HS-5 (cell line): ENCODE measurements at regions not wholly inside any gene's neighbourhood (a gene's known extent, or its start where the extent isn't known, plus 50 kb on each side); places are given as distances from the start of the nearest gene placed in this dataset.
"Not testable (repeated sequence)": the region's sequence is repeated elsewhere in the genome, so short reads cannot be mapped to it uniquely, and the experiment has no call there.

Experiments
- DNase-seq: peaks from one replicate; pipeline ENCODE4 v3.0.0-alpha.2; 2012; ENCODE audit warnings: low read depth

- no peak for DNase-seq
These were observed 526.1 kb upstream of the FLRT2 start for GRCh38 chr14:85003805-85004204.

GRCh38 chr14:85009506-85009905, 520.4 kb upstream of the FLRT2 start:
- no peak for DNase-seq

DNA sequence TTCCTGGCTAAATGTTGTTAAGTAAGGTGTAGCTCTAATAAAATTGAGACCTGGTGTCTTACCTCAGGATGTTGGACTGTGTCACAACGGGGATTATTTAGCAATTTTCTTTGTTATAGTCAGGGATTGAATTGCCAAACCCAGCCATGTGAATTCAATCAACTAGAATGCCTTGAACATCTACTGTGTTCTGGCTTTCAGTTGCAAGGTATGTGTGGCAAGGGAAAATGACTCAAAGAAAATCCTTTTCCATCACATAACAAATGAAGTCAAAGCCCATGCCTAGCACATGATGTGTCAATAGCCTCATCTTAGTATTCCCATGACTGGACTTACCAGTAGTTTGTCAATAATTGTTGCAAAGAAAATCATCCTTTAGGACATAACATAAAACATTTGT, 519.8 kb upstream of the FLRT2 start:
- DNase-seq: peak; percentile 38

DNA sequence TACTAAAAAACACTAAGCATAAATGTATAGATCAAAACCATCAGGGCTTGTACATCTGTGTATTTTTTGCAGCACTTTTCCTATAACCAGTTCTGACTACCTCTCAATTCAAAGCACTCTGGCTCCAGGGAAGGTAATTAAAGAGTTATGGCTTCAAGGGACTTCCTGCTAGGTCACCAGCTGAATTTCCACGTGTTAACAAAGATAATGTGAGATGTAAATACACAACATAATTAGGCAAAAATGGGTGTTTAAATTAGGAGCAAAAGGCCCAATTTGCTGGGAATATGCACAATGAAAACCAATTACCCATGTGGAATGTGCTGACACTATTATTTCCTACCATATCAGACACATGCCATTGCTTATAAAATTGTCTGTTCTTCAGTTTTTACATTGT, 513.4 kb upstream of the FLRT2 start:
- DNase-seq: no peak

GRCh38 chr14:85023866-85024265, 506.1 kb upstream of the FLRT2 start:
- not testable (repeated sequence) for DNase-seq

DNA sequence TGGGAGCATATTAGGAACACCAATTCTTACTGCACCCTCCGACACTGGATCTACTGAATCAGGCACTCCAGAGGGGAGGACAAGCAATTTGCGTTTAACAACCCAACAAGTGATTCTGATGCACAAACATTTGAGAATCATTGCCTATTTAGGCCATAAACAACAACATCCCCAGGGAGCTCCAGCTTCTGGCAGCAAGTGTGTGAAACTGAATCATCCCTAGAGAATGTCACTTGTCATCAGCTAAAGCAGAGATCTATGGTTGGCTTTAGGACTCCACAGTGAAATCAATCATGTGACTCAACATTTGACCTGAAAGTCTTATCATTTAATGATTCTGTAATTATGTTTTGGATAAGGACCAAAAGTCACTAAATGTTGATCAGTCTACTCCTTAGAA, 505.0 kb upstream of the FLRT2 start:
- no peak for DNase-seq

DNA sequence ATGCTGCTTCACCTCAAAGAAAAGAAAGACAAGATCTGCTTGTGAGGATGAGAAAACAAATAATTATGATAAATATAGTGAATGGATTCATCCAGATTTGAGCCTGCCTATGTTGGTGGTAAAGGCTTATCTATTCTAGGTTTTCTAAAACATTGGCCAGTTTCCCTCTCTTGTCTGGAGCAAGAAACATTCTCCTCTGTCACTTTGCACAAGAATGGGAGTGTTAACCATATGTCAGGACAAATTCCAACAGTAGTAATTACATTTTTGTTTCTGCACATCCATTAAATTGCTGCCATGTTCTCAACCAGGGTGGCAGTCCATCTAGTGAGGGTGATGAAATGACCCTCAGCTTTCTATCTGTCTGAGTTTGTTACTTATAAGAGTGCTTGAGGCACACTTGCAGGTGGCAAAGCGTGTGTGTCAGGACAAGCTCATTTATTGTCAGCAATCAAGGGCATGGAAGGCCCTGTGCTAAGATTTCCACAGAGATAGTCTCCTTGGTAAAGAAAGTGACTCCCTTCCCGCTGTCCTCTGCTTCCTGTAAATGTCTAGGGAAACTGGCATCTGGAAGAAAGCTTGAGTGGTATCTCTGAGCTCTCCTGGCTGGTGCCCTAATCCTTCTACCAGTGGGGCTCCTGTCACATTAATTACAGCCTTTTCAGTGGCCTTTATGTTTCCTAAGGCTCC, 502.1 kb upstream of the FLRT2 start:
- no peak for DNase-seq

DNA sequence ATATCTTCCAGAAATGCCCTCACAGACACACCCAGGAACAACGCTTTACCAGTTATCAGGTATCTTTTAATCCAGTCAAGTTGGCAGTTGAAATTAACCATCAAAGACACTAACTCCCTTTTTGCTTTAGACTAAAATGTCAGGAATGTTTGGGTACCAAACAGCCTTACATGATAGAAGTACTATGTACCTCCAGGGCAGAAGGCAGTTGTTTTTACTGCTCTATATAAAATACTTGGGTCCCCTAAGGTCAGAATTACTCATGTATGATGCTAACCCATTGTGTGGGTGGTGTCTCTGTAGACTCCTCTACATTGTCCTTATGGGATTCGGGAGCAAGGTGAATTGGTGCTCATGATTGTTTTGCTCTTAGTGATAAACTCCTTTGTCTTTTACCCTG, 492.5 kb upstream of the FLRT2 start:
- no peak for DNase-seq

DNA sequence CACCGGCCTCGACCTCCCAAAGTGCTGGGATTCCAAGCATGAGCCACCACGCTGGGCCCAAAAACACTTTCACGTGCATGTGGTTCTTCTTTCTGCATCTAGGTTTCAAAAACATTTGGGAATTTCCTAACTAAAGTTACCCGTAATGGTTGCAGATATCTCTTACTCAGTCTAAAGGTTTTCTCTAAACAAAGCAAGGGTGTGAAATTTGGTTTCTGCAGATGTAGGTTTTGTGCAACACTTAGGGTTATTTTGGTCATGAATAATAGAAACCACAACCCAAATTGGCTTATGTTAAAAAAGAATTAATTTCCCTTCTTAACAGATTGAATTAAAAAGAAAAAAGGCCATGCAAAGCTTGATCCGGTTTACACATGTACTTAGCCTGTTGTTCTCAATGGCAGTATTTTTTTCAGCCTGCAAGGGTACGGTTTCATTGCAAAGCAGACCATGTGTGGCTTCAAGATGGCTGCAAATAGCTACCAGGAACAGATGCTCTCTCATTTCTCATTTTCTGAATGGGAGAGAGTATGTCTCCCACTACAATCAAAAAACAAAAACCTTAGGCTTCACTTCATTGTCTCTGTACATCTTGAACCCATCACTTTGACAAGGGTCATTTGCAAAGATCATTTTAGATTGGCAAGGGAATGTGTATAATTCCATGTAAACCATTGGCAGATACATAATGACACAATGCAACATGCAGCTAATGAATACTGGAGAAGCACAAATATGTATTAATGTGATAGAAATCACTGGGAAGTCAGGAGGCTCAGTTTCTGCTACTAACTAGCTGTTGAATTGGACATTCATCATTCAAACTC, 491.2 kb upstream of the FLRT2 start:
- no peak for DNase-seq

- DNase-seq: no peak
These were observed 490.7 kb upstream of the FLRT2 start for GRCh38 chr14:85039353-85039626.

GRCh38 chr14:85040046-85040685, 489.8 kb upstream of the FLRT2 start:
- DNase-seq: no peak

DNA sequence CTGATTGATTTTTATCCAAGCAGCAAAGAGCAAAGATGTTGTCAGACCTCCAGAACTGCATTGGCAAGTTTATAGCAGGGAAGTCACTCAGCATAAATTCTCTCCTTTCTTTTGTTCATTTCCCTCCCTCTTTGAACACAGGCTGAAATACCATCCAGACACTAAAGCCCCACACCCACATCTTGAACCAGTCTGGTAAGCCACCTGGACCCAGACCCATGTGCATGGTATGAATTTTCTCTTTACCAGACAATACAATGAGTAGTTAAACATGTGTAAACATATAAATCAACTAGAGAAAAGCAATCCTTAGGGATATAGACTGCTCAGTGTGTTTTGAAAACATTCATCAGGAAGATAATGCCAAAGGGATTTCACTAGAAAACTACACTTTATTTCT, 488.3 kb upstream of the FLRT2 start:
- DNase-seq: no peak

- no peak for DNase-seq
These were observed 487.6 kb upstream of the FLRT2 start for GRCh38 chr14:85042301-85042700.

DNA sequence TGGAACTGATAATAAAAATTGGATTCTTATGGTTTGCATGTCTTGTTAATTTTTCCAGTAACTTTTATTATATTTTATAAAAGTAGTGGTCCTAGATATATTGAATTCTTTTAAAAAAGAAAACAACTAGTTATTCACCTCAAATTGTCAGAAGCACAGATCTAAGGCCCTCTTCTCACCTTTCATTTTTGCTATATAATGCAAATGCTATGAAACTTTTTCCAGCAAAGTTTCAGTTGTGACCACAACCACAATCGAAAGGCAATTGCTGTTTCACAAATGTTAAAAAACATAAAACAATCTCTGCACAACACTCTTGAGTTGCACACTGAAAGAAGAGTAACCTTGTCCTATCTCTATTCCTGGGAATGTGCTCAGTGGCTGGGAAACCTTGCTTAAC, 479.8 kb upstream of the FLRT2 start:
- DNase-seq: no peak

DNA sequence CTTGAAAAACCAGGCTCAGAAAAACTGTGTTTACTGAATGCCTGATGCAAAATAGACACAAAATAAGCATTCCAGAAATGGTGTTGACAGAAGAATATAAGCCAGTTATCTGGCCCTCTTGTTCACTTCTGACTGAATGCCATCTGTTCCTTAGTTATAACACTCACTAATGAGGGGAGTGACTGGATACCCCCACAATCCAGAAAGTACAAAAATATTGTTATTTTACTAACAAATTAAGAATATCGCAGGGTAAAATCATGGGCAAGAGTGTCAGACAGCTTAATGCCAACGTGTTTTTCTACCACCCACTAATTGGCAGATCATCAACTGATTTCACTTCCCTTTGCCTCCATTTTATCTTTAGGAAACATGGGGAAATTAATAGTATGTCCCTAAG, 477.3 kb upstream of the FLRT2 start:
- DNase-seq: no peak

GRCh38 chr14:85054178-85054577, 475.8 kb upstream of the FLRT2 start:
- no peak for DNase-seq

DNA sequence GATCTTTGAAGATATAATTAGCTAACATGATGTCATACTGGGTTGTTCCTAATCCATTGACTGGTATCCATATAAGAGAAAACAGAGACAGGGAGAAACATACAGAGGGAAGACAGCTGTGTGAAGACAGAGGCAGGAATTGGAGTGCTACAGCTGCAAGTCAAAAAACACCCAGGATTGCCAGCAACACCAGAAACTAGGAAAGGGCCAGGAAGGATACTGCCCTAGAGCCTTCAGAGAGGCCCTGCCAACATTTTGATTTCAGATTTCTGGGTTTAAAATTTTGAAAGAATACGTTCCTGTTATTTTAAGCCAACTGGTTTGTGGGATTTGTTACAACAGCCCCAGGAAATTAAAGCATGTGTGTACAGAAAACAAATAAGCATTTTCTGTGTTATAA, 473.7 kb upstream of the FLRT2 start:
- no peak for DNase-seq

DNA sequence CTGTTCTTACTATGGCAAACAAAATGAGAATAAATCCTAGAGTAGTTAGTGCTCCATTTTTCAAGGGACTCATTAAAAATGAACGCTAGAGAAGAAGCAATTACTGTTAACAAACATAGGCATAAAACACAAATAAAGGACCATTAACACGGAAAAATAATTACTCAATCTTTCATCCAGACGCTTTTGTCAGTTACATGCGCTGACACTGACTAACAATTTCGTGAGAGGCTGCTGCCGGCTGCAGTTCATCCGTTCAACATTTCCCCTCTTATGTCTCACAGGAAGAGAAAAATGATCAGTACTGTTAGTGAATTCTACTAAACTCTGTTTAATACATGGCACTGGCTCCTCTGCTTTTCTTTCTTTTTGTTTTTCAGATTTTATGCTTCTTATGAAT, 472.7 kb upstream of the FLRT2 start:
- DNase-seq: no peak

GRCh38 chr14:85058150-85058549, 471.8 kb upstream of the FLRT2 start:
- no peak for DNase-seq

- DNase-seq: no peak
These were observed 469.8 kb upstream of the FLRT2 start for GRCh38 chr14:85060121-85060520.

DNA sequence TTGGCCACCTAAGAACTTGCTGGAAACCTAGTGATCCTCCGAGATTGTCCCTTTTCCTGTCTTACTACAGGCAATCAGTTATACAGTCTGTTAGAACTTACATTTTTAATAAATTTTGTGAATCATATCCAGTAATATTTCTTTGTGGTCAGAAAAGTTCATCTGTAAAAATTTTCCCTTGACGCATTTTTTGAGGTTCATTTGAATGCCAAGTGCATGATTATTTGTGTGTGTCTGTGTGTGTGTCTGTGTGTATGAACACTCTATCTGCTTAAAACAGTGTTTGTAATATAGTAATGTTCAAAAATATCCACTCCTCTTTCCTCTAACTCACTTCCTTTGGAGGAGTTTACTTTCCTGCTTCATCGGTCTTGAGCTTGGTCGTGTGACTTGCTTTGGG, 468.7 kb upstream of the FLRT2 start:
- DNase-seq: no peak

DNA sequence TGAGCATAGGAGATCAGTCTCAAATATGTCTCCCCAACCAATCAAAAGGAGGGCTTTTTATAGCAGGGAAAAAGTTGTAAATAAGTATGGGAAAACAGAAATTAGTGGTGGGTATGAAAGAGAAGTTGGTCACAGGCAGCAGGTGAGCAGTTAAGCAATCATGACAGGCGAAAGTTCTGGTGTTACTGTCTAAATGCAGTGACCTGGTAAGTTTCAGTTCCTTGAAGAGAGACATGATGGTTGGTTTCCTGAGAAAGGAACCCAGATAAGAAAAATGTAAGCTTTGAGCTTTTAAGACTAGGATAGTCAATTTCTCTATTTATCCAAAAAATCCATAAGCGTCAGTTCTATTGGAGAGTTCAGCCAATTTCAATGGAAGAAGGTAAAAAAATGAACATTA, 466.2 kb upstream of the FLRT2 start:
- no peak for DNase-seq

DNA sequence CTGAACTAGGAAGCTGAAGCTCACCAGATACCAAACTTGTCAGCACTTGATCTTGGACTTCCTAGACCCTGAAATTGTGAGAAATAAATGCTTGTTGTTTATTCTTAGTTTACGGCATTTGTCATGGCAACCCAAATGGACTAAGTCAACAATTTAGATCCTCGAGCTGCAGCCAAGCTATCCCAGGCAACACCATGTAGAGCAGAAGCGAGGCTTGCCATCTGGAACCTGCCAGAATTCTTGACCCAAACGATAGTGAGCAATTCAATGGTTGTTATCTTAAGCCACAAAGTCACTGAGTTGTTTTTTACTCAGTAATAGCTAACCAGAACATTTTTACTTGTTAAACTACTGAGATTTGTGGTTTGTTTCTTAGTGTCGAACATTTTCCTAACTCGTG, 458.5 kb upstream of the FLRT2 start:
- no peak for DNase-seq

DNA sequence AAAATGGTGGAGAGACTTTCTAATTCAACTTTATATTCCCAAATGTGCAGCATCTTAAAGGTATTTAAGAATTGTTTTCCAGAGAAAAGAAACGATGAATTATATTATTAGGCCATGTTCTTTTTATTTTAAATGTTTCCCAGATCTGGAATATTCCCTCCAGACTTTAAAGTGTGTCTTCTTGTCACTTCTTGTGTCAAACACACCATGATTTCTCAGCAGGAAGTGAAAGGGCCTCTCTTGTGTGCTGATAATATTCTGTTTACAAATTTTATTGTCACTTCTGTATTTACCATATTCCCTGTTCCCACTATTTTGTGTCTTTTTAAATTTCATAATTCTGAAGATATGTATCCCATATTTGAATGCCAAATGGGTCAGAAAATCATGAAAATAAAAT, 455.0 kb upstream of the FLRT2 start:
- no peak for DNase-seq
